GM12875 (cell line): ENCODE measurements at regions not wholly inside any gene's neighbourhood (a gene's known extent, or its start where the extent isn't known, plus 50 kb on each side); places are given as distances from the start of the nearest gene placed in this dataset.

Experiments
- H3K4me3 ChIP-seq: one replicate; pipeline ENCODE4 v1.5.1; 2011; ENCODE audit warnings: low read depth, low read length, control low read depth
- TF ChIP-seq, protein P1 (sequence below): IDR thresholded peaks from 2 replicates; pipeline ENCODE4 v1.5.1; 2011; ENCODE audit warnings: low read depth, mild to moderate bottlenecking, control low read depth, inconsistent platforms, low read length, moderate library complexity, borderline replicate concordance; ENCODE audit not compliant: insufficient read depth

GRCh38 chr2:185145316-185146121, 547.2 kb downstream of the ZNF804A start:
- TF ChIP-seq, protein P1, sequence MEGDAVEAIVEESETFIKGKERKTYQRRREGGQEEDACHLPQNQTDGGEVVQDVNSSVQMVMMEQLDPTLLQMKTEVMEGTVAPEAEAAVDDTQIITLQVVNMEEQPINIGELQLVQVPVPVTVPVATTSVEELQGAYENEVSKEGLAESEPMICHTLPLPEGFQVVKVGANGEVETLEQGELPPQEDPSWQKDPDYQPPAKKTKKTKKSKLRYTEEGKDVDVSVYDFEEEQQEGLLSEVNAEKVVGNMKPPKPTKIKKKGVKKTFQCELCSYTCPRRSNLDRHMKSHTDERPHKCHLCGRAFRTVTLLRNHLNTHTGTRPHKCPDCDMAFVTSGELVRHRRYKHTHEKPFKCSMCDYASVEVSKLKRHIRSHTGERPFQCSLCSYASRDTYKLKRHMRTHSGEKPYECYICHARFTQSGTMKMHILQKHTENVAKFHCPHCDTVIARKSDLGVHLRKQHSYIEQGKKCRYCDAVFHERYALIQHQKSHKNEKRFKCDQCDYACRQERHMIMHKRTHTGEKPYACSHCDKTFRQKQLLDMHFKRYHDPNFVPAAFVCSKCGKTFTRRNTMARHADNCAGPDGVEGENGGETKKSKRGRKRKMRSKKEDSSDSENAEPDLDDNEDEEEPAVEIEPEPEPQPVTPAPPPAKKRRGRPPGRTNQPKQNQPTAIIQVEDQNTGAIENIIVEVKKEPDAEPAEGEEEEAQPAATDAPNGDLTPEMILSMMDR, result no peak
- H3K4me3 ChIP-seq, result no peak overlapping the region

- TF ChIP-seq, protein P1, result no peak
- no peak overlapping the region for H3K4me3 ChIP-seq
Observed at GRCh38 chr2:185147361-185147760, 549.0 kb downstream of the ZNF804A start.

- TF ChIP-seq, protein P1, result no peak
- no peak overlapping the region for H3K4me3 ChIP-seq
Observed at GRCh38 chr2:185152186-185152585, 553.9 kb downstream of the ZNF804A start.

- no peak overlapping the region for H3K4me3 ChIP-seq
- TF ChIP-seq, protein P1, result no peak
Observed at GRCh38 chr2:185161701-185162100, 563.4 kb downstream of the ZNF804A start.

- H3K4me3 ChIP-seq, result no peak overlapping the region
- TF ChIP-seq, protein P1, result no peak
Observed at GRCh38 chr2:185174353-185174752, 564.3 kb upstream of the FSIP2 start.

DNA sequence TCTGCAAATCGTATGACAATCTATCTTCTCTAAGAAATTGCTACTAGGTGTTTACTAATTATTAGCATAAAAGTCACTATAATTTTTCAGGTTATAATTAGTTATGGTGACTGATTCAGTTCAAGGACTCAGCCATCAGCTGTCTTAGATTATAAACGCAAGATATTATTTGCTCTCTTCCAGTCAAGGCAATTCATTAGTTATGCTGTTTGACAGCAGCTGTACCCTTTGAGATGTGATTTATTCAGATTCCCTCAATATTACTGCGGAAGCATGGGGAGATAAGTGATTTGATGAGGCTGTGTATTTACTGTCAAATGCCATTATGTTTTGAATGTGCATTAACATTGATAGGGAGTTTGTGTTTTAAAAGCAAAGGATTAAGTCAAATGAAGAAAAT, 558.9 kb upstream of the FSIP2 start:
- TF ChIP-seq, protein P1, result no peak
- no peak overlapping the region for H3K4me3 ChIP-seq

DNA sequence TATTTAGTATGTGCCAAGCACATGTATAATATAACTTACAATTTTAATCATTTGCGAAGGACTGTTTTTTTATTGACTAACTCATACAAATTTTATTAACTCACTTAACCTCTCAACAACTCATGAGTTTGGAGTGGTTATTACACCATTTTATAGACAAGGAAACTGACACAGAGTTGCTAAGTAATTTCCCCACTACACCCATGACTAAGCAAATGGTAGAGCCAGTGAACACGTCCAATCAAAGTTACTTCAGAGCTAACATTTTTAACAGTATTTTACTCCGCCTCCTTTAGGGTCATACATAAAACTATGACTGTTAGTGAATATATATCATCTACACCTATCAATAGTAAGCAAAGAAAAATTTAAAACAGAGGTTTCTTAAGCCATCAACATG, 556.7 kb upstream of the FSIP2 start:
- TF ChIP-seq, protein P1, result no peak

More for the DNA sequence above, 556.7 kb upstream of the FSIP2 start:
- no peak overlapping the region for H3K4me3 ChIP-seq
